Mesothelial cell of epicardium (in vitro differentiated cells): ENCODE measurements at regions not wholly inside any gene's neighbourhood (a gene's known extent, or its start where the extent isn't known, plus 50 kb on each side); places are given as distances from the start of the nearest gene placed in this dataset.

Source experiments
- DNase-seq, 2 experiments: peaks; one replicate each; pipeline ENCODE4 v3.0.0; 2021; ENCODE audit warnings: low spot score in 2 of 2; ENCODE audit not compliant: unreplicated experiment in 2 of 2
- H3K27ac Mint-ChIP-seq: 2 replicates; pipeline ENCODE4 v1.8.0; 2021; ENCODE audit warnings: mixed read lengths
- H3K27me3 Mint-ChIP-seq: 2 replicates; pipeline ENCODE4 v1.8.0; 2021; ENCODE audit warnings: low read depth, mixed read lengths
- H3K36me3 Mint-ChIP-seq: 2 replicates; pipeline ENCODE4 v1.8.0; 2021; ENCODE audit warnings: mixed read lengths
- H3K4me1 Mint-ChIP-seq: 2 replicates; pipeline ENCODE4 v1.8.0; 2021; ENCODE audit warnings: mixed read lengths
- H3K4me3 Mint-ChIP-seq: 2 replicates; pipeline ENCODE4 v1.8.0; 2021; ENCODE audit warnings: mild to moderate bottlenecking, moderate library complexity, mixed read lengths
- H3K9me3 Mint-ChIP-seq: 2 replicates; pipeline ENCODE4 v1.8.0; 2021; ENCODE audit warnings: mixed read lengths
- TF ChIP-seq, protein P1 (sequence below): fragments of 200-600 bp; sonication (generic); IDR thresholded peaks from one replicate; pipeline ENCODE4 v1.5.0; 2021; ENCODE audit warnings: antibody characterized with exemption; ENCODE audit not compliant: unreplicated experiment

DNA sequence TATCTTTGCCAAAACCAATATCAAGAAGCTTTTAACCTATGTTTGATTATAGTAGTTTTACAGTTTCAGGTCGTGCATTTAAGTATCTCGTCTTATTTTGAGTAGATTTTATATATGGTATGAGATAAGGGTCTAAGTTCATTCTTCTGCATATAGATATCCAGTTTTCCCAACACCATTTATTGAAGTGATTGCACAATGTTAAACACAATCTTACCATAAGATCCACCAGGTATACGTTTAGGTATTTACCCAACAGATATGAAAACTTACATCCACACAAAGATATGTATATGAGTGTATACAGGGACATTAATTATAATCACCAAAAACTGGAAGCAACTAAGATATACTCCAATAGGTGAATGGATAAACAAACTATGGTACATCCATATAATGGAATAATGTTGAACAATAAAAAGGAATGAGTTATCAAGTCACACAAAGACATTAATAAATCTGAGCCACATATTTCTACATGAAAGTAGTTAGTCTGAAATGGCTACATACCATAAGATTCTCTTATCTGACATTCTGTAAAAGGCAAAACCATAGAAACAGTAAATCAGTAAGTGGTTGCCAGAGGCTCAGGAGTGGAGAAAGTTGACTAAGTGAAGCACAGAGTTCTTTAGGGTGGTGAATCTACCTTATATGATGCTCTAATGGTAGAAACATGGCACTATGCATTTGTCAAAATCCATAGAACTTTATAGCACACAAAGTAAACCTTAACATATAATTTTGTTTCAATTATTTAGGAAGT lies 222.6 kb downstream of the NUAK1 start:
- DNase-seq = no peak
- TF ChIP-seq, protein P1, sequence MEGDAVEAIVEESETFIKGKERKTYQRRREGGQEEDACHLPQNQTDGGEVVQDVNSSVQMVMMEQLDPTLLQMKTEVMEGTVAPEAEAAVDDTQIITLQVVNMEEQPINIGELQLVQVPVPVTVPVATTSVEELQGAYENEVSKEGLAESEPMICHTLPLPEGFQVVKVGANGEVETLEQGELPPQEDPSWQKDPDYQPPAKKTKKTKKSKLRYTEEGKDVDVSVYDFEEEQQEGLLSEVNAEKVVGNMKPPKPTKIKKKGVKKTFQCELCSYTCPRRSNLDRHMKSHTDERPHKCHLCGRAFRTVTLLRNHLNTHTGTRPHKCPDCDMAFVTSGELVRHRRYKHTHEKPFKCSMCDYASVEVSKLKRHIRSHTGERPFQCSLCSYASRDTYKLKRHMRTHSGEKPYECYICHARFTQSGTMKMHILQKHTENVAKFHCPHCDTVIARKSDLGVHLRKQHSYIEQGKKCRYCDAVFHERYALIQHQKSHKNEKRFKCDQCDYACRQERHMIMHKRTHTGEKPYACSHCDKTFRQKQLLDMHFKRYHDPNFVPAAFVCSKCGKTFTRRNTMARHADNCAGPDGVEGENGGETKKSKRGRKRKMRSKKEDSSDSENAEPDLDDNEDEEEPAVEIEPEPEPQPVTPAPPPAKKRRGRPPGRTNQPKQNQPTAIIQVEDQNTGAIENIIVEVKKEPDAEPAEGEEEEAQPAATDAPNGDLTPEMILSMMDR = no peak
- H3K27ac Mint-ChIP-seq = no peak overlapping the region
- H3K9me3 Mint-ChIP-seq = peaks cover 19% of the 10 kb centered on the region
- H3K4me1 Mint-ChIP-seq = peaks cover 30% of the 10 kb centered on the region
- no peaks in the 10 kb centered on the region for H3K36me3 Mint-ChIP-seq
- H3K27me3 Mint-ChIP-seq = no peaks in the 10 kb centered on the region
- H3K4me3 Mint-ChIP-seq = no peak overlapping the region

DNA sequence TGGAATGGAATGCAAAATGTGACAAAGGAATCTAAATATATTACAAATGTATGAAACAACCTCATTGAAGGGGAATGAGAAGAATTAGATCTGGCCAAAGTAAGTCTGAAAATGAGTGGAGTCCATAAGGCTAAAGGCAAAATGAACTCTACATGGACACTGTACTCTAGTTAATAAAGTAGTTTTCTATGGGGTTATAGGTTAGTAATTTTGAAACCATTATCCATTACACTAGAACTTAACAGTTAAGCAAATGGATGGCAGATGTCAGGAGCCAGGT lies 222.1 kb downstream of the NUAK1 start:
- Mint-ChIP-seq H3K4me1 (peaks cover 30% of the 10 kb centered on the region), H3K36me3 (no peaks in the 10 kb centered on the region), H3K27me3 (no peaks in the 10 kb centered on the region), H3K4me3 (no peak overlapping the region), H3K27ac (peak overlapping the region; percentile 53), H3K9me3 (peaks cover 19% of the 10 kb centered on the region)
- TF ChIP-seq, protein P1 = no peak
- no peak for DNase-seq

DNA sequence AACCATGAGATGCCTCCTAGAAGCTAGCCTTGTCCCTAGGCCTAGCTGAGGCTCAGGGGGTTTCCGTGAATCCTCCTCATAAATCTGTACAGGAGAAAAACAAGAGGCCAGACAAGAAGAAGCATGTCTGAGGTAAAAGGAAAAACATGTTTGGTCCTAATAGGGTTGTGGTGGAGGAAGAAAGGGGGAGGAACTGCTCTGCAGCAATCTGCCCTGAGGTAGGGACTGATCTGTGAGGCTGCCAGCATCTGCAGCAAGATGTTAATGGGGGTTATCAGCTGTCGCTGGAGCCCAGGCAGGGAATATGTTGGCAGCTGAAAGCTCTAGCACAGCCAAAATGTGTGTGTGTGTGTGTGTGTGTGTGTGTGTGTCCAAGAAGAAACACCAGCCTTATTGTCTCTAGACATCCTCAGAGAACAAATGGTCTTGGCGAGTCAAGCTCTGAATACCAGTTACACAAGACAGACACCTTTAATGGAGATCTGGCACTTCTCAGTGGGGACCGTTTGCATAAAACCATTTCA lies 218.5 kb downstream of the NUAK1 start:
- no peaks in the 10 kb centered on the region for H3K36me3 Mint-ChIP-seq
- no peaks in the 10 kb centered on the region for H3K27me3 Mint-ChIP-seq
- TF ChIP-seq, protein P1 = no peak
- no peak overlapping the region for H3K4me3 Mint-ChIP-seq
- peaks cover 8% of the 10 kb centered on the region for H3K9me3 Mint-ChIP-seq
- H3K27ac Mint-ChIP-seq = peak overlapping the region; percentile 86
- H3K4me1 Mint-ChIP-seq = peaks cover 47% of the 10 kb centered on the region
- DNase-seq = peak in 1 of 2 experiments; percentile 54

DNA sequence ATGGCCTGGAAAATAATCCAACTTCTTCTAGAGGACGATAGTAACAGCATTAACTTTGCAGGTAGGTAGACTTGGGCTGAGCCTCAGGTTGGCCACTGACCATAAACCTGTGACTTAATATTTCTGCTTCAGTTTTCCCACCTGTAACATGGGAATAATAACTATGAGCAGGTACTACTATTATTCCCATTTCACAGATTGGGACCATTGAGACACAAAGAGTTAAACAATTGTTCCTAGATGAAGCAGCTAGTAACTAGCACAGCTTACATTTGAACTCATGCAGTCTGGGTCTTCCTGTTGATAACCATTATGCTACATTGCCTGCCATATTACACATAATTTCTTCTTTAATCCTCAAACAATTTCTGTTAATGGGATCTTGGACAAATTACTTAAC lies 217.7 kb downstream of the NUAK1 start:
- no peak for DNase-seq
- Mint-ChIP-seq H3K36me3 (no peaks in the 10 kb centered on the region), H3K9me3 (peaks cover 2% of the 10 kb centered on the region), H3K27ac (peak overlapping the region; percentile 39), H3K27me3 (no peaks in the 10 kb centered on the region), H3K4me3 (no peak overlapping the region), H3K4me1 (peaks cover 48% of the 10 kb centered on the region)
- TF ChIP-seq, protein P1 = no peak

DNA sequence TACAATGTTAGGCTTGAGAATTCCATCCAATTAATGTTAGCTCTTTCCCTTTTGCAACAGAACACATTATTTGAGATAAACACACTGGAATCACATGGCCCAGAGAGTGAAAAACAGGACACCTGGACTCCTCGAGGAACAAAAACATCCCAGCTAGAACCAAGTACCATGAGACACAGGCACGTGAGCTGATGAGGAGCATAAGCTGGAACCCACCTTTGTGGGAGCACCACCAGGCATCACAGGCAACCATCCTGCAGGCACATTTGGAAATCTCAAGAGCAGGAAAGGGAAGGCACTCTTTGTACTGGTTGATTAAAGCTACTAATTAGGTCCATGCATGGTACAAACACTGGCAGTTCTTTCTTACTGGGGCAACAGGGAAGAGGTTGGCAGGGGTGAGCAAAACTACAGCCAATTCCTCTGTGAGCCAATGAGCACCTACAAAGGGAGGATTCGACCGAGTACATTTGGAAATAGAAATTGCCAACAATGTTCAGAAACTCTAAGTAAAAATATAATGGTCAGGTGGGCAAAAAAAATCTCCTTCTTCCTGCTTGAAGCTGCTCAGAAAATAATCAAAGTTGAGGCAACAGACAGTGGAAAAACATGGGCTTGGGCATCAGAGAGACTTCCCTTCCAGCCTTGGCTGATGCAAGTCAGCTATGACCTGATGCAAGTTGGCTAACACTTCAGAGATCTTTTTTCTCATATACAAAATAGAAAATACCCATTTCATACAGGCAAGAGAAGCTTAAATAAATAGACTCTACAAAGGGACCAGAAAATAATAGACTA lies 216.7 kb downstream of the NUAK1 start:
- TF ChIP-seq, protein P1 = no peak
- H3K9me3 Mint-ChIP-seq = peaks cover 4% of the 10 kb centered on the region
- H3K4me1 Mint-ChIP-seq = peaks cover 51% of the 10 kb centered on the region
- H3K36me3 Mint-ChIP-seq = no peaks in the 10 kb centered on the region
- no peak overlapping the region for H3K4me3 Mint-ChIP-seq
- no peak for DNase-seq
- no peak overlapping the region for H3K27ac Mint-ChIP-seq
- no peaks in the 10 kb centered on the region for H3K27me3 Mint-ChIP-seq
